ENCODE measurements at regions not wholly inside any gene's neighbourhood (a gene's known extent, or its start where the extent isn't known, plus 50 kb on each side); places are given as distances from the start of the nearest gene placed in this dataset.

DNA sequence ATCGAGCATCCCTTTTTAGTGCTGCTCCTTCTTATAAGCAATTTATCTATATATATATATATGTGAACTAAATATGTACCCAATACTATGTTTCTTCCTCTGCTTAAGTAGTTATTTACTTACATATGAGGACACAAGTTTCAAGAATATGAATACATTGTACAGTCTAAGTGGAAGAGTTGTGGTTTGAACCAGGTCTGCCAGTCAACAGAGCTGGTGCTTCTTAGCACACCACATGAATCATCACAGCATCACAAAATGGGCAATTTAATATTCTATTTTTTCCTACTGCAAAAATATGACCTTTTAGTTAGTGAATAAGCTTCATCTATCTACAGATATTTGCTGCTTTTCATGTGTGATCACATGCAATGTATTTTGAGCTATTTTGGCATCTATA, 64.4 kb upstream of the SPAG16 start (continued):
- TF ChIP-seq, protein P1, sequence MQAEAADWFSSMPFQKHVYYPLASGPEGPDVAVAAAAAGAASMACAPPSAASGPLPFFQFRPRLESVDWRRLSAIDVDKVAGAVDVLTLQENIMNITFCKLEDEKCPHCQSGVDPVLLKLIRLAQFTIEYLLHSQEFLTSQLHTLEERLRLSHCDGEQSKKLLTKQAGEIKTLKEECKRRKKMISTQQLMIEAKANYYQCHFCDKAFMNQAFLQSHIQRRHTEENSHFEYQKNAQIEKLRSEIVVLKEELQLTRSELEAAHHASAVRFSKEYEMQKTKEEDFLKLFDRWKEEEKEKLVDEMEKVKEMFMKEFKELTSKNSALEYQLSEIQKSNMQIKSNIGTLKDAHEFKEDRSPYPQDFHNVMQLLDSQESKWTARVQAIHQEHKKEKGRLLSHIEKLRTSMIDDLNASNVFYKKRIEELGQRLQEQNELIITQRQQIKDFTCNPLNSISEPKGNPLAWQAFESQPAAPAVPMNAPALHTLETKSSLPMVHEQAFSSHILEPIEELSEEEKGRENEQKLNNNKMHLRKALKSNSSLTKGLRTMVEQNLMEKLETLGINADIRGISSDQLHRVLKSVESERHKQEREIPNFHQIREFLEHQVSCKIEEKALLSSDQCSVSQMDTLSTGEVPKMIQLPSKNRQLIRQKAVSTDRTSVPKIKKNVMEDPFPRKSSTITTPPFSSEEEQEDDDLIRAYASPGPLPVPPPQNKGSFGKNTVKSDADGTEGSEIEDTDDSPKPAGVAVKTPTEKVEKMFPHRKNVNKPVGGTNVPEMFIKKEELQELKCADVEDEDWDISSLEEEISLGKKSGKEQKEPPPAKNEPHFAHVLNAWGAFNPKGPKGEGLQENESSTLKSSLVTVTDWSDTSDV (CRISPR knock-in tag; IDR thresholded peaks at IDR 0.05), result no peak
- no peak for TF ChIP-seq ZNF570 (CRISPR knock-in tag; IDR thresholded peaks at IDR 0.05; ENCODE audit: borderline replicate concordance)
- TF ChIP-seq, protein P2, sequence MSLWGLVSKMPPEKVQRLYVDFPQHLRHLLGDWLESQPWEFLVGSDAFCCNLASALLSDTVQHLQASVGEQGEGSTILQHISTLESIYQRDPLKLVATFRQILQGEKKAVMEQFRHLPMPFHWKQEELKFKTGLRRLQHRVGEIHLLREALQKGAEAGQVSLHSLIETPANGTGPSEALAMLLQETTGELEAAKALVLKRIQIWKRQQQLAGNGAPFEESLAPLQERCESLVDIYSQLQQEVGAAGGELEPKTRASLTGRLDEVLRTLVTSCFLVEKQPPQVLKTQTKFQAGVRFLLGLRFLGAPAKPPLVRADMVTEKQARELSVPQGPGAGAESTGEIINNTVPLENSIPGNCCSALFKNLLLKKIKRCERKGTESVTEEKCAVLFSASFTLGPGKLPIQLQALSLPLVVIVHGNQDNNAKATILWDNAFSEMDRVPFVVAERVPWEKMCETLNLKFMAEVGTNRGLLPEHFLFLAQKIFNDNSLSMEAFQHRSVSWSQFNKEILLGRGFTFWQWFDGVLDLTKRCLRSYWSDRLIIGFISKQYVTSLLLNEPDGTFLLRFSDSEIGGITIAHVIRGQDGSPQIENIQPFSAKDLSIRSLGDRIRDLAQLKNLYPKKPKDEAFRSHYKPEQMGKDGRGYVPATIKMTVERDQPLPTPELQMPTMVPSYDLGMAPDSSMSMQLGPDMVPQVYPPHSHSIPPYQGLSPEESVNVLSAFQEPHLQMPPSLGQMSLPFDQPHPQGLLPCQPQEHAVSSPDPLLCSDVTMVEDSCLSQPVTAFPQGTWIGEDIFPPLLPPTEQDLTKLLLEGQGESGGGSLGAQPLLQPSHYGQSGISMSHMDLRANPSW (CRISPR knock-in tag; IDR thresholded peaks at IDR 0.05; ENCODE audit: borderline replicate concordance), result no peak
- no peak for TF ChIP-seq ZNF274 (CRISPR knock-in tag; IDR thresholded peaks at IDR 0.05)
- TF ChIP-seq MTF1 (CRISPR knock-in tag; IDR thresholded peaks at IDR 0.05), result no peak
- no peak for TF ChIP-seq KDM5B (CRISPR knock-in tag; IDR thresholded peaks at IDR 0.05; ENCODE audit: borderline replicate concordance)
- TF ChIP-seq ATF3 (CRISPR knock-in tag; IDR thresholded peaks at IDR 0.05), result no peak
